NCI-H146 (cell line): ENCODE measurements at regions not wholly inside any gene's neighbourhood (a gene's known extent, or its start where the extent isn't known, plus 50 kb on each side); places are given as distances from the start of the nearest gene placed in this dataset.

Source experiments
- DNase-seq: peaks from one replicate; lab custom pipeline; 2025; lab: John Stamatoyannopoulos, UW

GRCh38 chr21:24727803-24728440 lies 879.4 kb downstream of the MRPL39 start:
- no peak for DNase-seq

GRCh38 chr21:24716281-24716918 lies 890.9 kb downstream of the MRPL39 start:
- DNase-seq: no peak

GRCh38 chr21:24714646-24715200 lies 892.6 kb downstream of the MRPL39 start:
- no peak for DNase-seq

- no peak for DNase-seq
These were observed 902.1 kb downstream of the MRPL39 start for GRCh38 chr21:24705201-24705600.

- no peak for DNase-seq
These were observed 913.5 kb downstream of the MRPL39 start for GRCh38 chr21:24693779-24694178.

- no peak for DNase-seq
These were observed 925.8 kb downstream of the MRPL39 start for GRCh38 chr21:24681456-24681855.

GRCh38 chr21:24671901-24672300 lies 935.4 kb downstream of the MRPL39 start:
- no peak for DNase-seq

- DNase-seq: no peak
These were observed 948.4 kb downstream of the MRPL39 start for GRCh38 chr21:24658926-24659325.

GRCh38 chr21:24658026-24658425 lies 949.3 kb downstream of the MRPL39 start:
- DNase-seq: no peak

- DNase-seq: no peak
These were observed 957.6 kb downstream of the MRPL39 start for GRCh38 chr21:24649691-24650090.

GRCh38 chr21:24636696-24637095 lies 970.6 kb downstream of the MRPL39 start:
- no peak for DNase-seq

- DNase-seq: no peak
These were observed 972.5 kb downstream of the MRPL39 start for GRCh38 chr21:24634749-24635148.

- DNase-seq: no peak
These were observed 978.7 kb downstream of the MRPL39 start for GRCh38 chr21:24628536-24628935.

GRCh38 chr21:24628046-24628445 lies 979.2 kb downstream of the MRPL39 start:
- no peak for DNase-seq

- no peak for DNase-seq
These were observed 989.5 kb downstream of the MRPL39 start for GRCh38 chr21:24617819-24618218.

- DNase-seq: no peak
These were observed 1013.2 kb downstream of the MRPL39 start for GRCh38 chr21:24594082-24594481.

- DNase-seq: no peak
These were observed 1017.0 kb downstream of the MRPL39 start for GRCh38 chr21:24590261-24590660.

GRCh38 chr21:24583473-24583872 lies 1023.8 kb downstream of the MRPL39 start:
- no peak for DNase-seq

- DNase-seq: no peak
These were observed 1030.0 kb downstream of the MRPL39 start for GRCh38 chr21:24577301-24577700.

- DNase-seq: no peak
These were observed 1046.0 kb downstream of the MRPL39 start for GRCh38 chr21:24561291-24561690.

GRCh38 chr21:24552491-24552890 lies 1054.8 kb downstream of the MRPL39 start:
- no peak for DNase-seq

- no peak for DNase-seq
These were observed 1061.4 kb downstream of the MRPL39 start for GRCh38 chr21:24545807-24546361.

GRCh38 chr21:24514081-24514733 lies 1093.1 kb downstream of the MRPL39 start:
- DNase-seq: peak; percentile 24
